GM23248 (cell line): ENCODE measurements at regions not wholly inside any gene's neighbourhood (a gene's known extent, or its start where the extent isn't known, plus 50 kb on each side); places are given as distances from the start of the nearest gene placed in this dataset.

Source experiments
- EZH2 ChIP-seq: fragments of 200-600 bp; sonication (generic); IDR thresholded peaks from 2 replicates; pipeline ENCODE4 v1.6.1; 2018; ENCODE audit warnings: antibody characterized with exemption, mild to moderate bottlenecking; ENCODE audit not compliant: insufficient read depth, poor library complexity, severe bottlenecking
- EZH2phosphoT487 ChIP-seq: fragments of 200-600 bp; sonication (generic); IDR thresholded peaks from 2 replicates; pipeline ENCODE4 v1.6.1; 2018; ENCODE audit warnings: antibody characterized with exemption, moderate library complexity, mild to moderate bottlenecking, low read depth; ENCODE audit not compliant: insufficient read depth

- TF ChIP-seq EZH2 (no peak), EZH2phosphoT487 (no peak)
Observed at GRCh38 chr2:2826621-2827020, 495.5 kb upstream of the MYT1L start.
